Neuron (in vitro differentiated cells): ENCODE measurements at regions not wholly inside any gene's neighbourhood (a gene's known extent, or its start where the extent isn't known, plus 50 kb on each side); places are given as distances from the start of the nearest gene placed in this dataset.

Experiments
- H2AFZ ChIP-seq: one replicate; pipeline ENCODE4 v1.6.1; 2013; ENCODE audit warnings: low read depth, mild to moderate bottlenecking, inconsistent platforms, low read length, moderate library complexity
- H3K27me3 ChIP-seq: one replicate; pipeline ENCODE4 v1.6.1; 2013; ENCODE audit warnings: low read length; ENCODE audit not compliant: insufficient read depth
- H3K36me3 ChIP-seq: one replicate; pipeline ENCODE4 v1.6.1; 2013; ENCODE audit warnings: low read length; ENCODE audit not compliant: insufficient read depth
- H3K4me1 ChIP-seq: one replicate; pipeline ENCODE4 v1.6.1; 2013; ENCODE audit warnings: low read length; ENCODE audit not compliant: insufficient read depth
- H3K4me3 ChIP-seq: 2 replicates; pipeline ENCODE4 v1.5.1; 2013; ENCODE audit warnings: mild to moderate bottlenecking, low read length, moderate library complexity
- H3K9me3 ChIP-seq: one replicate; pipeline ENCODE4 v1.6.1; 2013; ENCODE audit warnings: low read length

DNA sequence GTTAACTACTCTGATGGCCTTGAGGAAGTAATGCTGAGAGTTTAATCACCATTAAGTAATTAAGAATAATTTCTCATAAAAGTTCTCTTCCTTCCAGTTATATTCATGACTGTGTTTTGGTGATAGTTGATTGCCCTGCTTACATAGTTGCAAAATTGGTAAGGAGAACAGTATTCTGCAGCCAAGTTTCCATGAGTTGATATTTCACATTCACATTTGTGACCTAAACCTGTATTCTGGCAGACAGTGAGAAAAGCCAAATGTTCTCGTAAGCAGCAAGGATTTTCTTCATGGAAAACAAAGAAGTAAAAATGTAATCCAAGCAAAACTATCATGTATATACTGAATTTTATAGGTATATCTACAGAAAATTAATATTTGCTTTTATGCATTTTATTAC, 187.8 kb upstream of the NUDT6 start:
- peaks cover 6% of the 10 kb centered on the region for H3K9me3 ChIP-seq
- H3K4me1 ChIP-seq = no peaks in the 10 kb centered on the region
- no peaks in the 10 kb centered on the region for H3K36me3 ChIP-seq
- no peak overlapping the region for H3K4me3 ChIP-seq
- no peak overlapping the region for H2AFZ ChIP-seq
- H3K27me3 ChIP-seq = no peaks in the 10 kb centered on the region

DNA sequence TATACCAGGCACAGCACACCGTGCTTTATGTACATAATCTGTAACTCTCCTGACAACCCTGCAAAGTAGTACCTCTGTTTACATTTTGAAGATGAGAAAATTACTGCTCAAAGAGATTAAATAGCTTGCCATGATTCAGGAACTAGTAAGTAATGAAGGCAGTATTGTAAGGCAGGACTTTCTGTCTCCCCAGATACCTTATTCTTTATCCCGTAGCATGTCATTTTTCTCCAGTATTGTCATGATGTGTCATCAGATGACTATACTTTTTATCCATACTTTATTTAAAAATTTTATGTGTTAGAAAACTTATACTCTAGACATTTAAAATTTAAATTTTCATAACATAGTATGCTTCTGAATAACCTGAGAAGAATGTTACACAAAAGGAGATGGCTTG, 188.3 kb upstream of the NUDT6 start:
- H3K36me3 ChIP-seq = no peaks in the 10 kb centered on the region
- H3K27me3 ChIP-seq = no peaks in the 10 kb centered on the region
- H3K4me3 ChIP-seq = no peak overlapping the region
- H3K9me3 ChIP-seq = peaks cover 6% of the 10 kb centered on the region
- H2AFZ ChIP-seq = no peak overlapping the region
- no peaks in the 10 kb centered on the region for H3K4me1 ChIP-seq

DNA sequence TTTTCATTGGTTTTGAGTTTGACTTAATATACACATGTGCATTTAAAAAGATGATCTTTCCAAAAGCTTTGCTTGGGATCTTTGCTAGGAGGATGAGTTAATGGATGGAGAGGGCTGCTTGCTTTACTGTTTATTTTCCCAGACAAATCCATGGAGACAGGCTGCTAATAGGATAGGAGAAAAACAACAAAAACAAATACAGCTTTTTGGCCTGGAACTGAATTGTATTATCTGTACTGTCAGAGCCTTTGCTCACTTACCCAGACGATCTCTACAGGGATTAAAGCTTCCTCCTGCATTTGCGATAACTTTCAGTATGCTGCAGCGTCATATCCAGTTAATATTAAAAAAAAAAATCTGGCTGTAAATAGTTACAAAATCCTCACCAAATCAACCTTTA, 190.8 kb upstream of the NUDT6 start:
- no peaks in the 10 kb centered on the region for H3K27me3 ChIP-seq
- H3K36me3 ChIP-seq = no peaks in the 10 kb centered on the region
- H3K4me3 ChIP-seq = no peak overlapping the region
- peaks cover 6% of the 10 kb centered on the region for H3K9me3 ChIP-seq
- no peaks in the 10 kb centered on the region for H3K4me1 ChIP-seq
- H2AFZ ChIP-seq = no peak overlapping the region

DNA sequence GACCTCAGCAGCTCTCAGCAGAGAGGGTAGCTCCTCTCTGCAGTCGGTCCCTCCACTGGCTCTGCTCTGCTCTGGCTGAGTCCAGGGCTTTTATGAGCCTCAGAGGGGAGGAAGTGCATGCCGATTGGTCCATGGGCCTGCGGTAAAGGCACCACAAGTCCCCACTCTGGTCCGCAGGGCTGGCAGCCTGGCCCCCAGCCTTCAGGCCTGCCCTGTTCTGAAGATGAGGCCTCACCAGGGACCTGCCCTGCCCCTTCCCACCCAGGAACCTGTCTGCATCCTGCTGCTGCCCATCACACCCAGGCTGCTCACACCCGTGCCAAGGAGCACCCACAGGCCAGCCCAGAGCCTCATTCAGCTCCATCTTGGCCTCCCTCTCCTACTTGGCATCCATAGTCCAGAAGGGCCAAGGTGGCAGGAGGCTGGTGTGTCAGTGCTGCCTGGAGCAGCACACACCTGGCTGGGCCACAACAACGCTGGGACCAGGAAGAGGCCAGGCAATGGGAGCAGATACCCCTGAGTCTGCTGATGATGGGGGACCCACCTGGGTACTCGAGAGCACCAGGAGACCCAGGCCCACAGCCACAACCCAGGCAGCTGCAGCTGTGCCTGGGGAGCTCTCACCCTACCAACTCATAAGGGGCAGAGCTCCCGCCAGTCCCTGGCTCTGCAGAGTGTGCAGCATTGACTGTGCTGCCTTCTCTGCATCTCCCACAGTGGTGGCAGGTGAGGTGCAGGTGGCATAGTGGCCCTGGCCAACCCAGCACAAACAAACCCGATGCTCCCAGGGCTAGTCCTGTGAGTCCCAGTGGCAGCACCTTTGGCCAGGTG, 191.9 kb upstream of the NUDT6 start:
- peaks cover 6% of the 10 kb centered on the region for H3K9me3 ChIP-seq
- H2AFZ ChIP-seq = no peak overlapping the region
- no peaks in the 10 kb centered on the region for H3K27me3 ChIP-seq
- H3K4me3 ChIP-seq = no peak overlapping the region
- no peaks in the 10 kb centered on the region for H3K4me1 ChIP-seq
- H3K36me3 ChIP-seq = no peaks in the 10 kb centered on the region

GRCh38 chr4:123114915-123115756, 192.7 kb upstream of the NUDT6 start:
- Histone ChIP-seq H3K27me3 (no peaks in the 10 kb centered on the region), H3K4me1 (no peaks in the 10 kb centered on the region), H3K36me3 (no peaks in the 10 kb centered on the region), H3K9me3 (peaks cover 6% of the 10 kb centered on the region), H3K4me3 (no peak overlapping the region), H2AFZ (no peak overlapping the region)

DNA sequence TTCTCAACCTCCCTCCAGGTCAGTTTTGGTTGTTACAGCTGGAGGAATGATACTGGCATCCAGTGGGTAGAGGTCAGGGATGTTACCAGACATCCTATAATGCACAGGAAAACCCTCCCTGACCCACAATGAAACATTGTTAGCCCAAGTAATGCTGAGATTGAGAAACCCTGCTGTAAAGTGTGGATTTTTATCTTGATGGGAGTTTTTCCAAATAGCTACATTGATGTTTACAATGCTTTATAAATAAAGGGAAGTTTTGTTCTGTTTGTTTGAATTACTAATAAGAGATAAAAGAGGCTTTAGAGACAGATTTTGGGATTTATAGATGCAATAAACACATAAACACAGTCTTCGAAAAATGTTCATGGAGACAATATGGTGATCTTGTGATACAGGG, 194.0 kb upstream of the NUDT6 start:
- Histone ChIP-seq H3K27me3 (no peaks in the 10 kb centered on the region), H3K9me3 (peaks cover 6% of the 10 kb centered on the region), H3K4me3 (no peak overlapping the region), H2AFZ (no peak overlapping the region), H3K4me1 (no peaks in the 10 kb centered on the region), H3K36me3 (no peaks in the 10 kb centered on the region)

DNA sequence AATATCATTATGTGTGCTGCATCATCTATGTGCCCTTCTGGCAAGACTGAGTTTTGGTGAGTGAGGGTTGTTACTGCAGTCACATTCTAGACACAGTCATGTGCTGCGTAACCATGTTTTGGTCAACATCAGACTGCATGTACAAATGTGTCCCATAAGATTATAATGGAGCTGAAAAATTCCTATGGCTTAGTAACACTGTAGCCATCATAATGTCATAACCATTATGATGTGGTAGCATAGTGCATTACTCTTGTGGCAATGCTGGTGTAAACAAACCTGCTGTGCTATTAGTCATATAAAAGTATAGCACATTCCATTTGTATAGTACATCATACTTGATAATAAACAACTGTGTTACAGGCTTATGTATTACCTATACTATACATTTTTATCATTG, 198.1 kb upstream of the NUDT6 start:
- Histone ChIP-seq H3K4me1 (no peaks in the 10 kb centered on the region), H3K9me3 (no peaks in the 10 kb centered on the region), H2AFZ (no peak overlapping the region), H3K27me3 (no peaks in the 10 kb centered on the region), H3K36me3 (no peaks in the 10 kb centered on the region), H3K4me3 (no peak overlapping the region)

DNA sequence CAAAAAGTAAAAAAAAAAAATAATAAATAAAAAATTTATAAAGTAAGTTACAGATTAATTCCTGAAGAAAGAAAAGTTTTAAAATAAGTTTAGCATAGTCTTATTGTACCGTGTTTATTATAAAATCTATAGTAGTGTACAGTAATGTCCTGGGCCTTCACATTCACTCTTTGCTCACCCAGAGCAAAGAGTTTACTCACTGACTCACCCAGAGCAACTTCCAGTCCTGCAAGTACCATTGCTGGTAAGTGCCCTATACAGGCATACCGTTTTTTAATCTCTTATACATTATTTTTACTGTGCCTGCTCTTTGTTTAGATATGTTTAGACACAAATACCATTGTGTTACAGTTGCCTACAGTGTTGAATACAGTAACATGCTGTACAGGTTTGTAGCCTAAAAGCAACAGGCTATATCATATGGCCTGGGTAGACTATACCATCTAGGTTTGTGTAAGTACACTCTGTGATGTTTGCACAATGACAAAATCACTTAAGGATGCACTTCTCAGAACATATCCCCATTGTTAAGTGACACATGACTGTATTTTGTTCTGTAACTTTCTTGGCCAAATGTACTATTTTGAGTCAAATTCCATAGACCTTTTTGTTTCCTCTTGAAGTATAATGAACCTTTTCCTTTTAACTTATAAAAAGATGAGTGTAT, 199.0 kb upstream of the NUDT6 start:
- Histone ChIP-seq H3K4me3 (no peak overlapping the region), H3K36me3 (no peaks in the 10 kb centered on the region), H3K9me3 (no peaks in the 10 kb centered on the region), H3K27me3 (no peaks in the 10 kb centered on the region), H3K4me1 (no peaks in the 10 kb centered on the region), H2AFZ (no peak overlapping the region)

- H3K4me3 ChIP-seq = no peak overlapping the region
- H3K9me3 ChIP-seq = no peaks in the 10 kb centered on the region
- no peaks in the 10 kb centered on the region for H3K36me3 ChIP-seq
- no peaks in the 10 kb centered on the region for H3K27me3 ChIP-seq
- no peak overlapping the region for H2AFZ ChIP-seq
- peaks cover 6% of the 10 kb centered on the region for H3K4me1 ChIP-seq
Measured at GRCh38 chr4:123125477-123125876, 203.1 kb upstream of the NUDT6 start.

GRCh38 chr4:123127218-123127617, 204.8 kb upstream of the NUDT6 start:
- Histone ChIP-seq H3K4me3 (no peak overlapping the region), H3K9me3 (no peaks in the 10 kb centered on the region), H3K36me3 (no peaks in the 10 kb centered on the region), H3K4me1 (peaks cover 6% of the 10 kb centered on the region), H3K27me3 (no peaks in the 10 kb centered on the region), H2AFZ (no peak overlapping the region)

DNA sequence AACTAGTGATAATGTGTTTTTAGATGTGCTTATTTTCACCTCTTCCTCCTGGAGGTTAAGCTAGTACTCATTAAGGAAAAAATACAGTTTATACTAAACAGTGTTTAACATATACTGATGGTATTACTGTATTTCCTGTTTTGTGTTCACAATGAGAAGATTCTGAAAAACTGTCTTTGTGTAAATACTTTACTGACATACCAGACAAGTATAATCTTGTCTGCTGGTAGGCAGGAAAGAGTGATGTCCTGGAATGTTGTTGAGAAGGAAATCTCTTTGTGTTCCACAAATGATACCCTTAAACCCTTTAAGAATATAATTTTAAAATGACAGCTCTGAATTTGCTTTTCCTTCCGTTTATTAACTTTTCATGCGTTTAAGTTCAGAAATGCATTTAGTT, 205.5 kb upstream of the NUDT6 start:
- Histone ChIP-seq H3K4me1 (peaks cover 6% of the 10 kb centered on the region), H3K9me3 (no peaks in the 10 kb centered on the region), H3K4me3 (no peak overlapping the region), H2AFZ (no peak overlapping the region), H3K27me3 (no peaks in the 10 kb centered on the region), H3K36me3 (no peaks in the 10 kb centered on the region)

GRCh38 chr4:123133397-123134050, 211.1 kb upstream of the NUDT6 start:
- no peaks in the 10 kb centered on the region for H3K9me3 ChIP-seq
- H3K4me1 ChIP-seq = no peaks in the 10 kb centered on the region
- H3K27me3 ChIP-seq = no peaks in the 10 kb centered on the region
- no peaks in the 10 kb centered on the region for H3K36me3 ChIP-seq
- no peak overlapping the region for H2AFZ ChIP-seq
- no peak overlapping the region for H3K4me3 ChIP-seq

GRCh38 chr4:123144616-123145015, 222.2 kb upstream of the NUDT6 start:
- no peaks in the 10 kb centered on the region for H3K4me1 ChIP-seq
- no peaks in the 10 kb centered on the region for H3K27me3 ChIP-seq
- no peaks in the 10 kb centered on the region for H3K36me3 ChIP-seq
- no peaks in the 10 kb centered on the region for H3K9me3 ChIP-seq
- no peak overlapping the region for H3K4me3 ChIP-seq
- no peak overlapping the region for H2AFZ ChIP-seq
